ENCODE measurements at regions not wholly inside any gene's neighbourhood (a gene's known extent, or its start where the extent isn't known, plus 50 kb on each side); places are given as distances from the start of the nearest gene placed in this dataset.
"Not testable (repeated sequence)": the region's sequence is repeated elsewhere in the genome, so short reads cannot be mapped to it uniquely, and the experiment has no call there.

DNA sequence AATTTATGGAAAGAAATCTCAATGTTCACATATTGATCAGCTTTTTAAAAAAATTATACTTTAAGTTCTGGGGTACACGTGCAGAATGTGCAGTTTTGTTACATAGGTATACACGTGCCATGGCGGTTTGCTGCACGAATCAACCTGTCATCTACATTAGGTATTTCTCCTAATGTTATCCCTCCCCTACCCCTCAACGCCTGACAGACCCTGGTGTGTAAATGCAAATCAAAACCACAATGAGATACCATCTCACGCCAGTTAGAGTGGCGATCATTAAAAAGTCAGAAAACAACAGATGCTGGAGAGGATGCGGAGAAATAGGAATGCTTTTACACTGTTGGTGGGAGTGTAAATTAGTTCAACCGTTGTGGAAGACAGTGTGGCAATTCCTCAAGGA is 219.4 kb downstream of the SATB1 start:
- TF ChIP-seq, protein P1, sequence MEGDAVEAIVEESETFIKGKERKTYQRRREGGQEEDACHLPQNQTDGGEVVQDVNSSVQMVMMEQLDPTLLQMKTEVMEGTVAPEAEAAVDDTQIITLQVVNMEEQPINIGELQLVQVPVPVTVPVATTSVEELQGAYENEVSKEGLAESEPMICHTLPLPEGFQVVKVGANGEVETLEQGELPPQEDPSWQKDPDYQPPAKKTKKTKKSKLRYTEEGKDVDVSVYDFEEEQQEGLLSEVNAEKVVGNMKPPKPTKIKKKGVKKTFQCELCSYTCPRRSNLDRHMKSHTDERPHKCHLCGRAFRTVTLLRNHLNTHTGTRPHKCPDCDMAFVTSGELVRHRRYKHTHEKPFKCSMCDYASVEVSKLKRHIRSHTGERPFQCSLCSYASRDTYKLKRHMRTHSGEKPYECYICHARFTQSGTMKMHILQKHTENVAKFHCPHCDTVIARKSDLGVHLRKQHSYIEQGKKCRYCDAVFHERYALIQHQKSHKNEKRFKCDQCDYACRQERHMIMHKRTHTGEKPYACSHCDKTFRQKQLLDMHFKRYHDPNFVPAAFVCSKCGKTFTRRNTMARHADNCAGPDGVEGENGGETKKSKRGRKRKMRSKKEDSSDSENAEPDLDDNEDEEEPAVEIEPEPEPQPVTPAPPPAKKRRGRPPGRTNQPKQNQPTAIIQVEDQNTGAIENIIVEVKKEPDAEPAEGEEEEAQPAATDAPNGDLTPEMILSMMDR (IDR thresholded peaks at IDR 0.05) = not testable (repeated sequence)
- TF ChIP-seq EZH2 (IDR thresholded peaks at IDR 0.05; ENCODE audit: borderline replicate concordance, insufficient read depth, low read depth, low read length, poor library complexity, severe bottlenecking) = not testable (repeated sequence)

Data from B cell (primary cell).